Neural progenitor cell (in vitro differentiated cells): ENCODE measurements at regions not wholly inside any gene's neighbourhood (a gene's known extent, or its start where the extent isn't known, plus 50 kb on each side); places are given as distances from the start of the nearest gene placed in this dataset.

Source experiments
- DNase-seq: peaks from one replicate; pipeline ENCODE4 v3.0.0-alpha.2; 2016; ENCODE audit warnings: low spot score
- H2AFZ ChIP-seq: fragments of 200-600 bp; sonication (generic); replicated peaks from 2 replicates; pipeline ENCODE4 v1.6.1; 2016; ENCODE audit warnings: antibody characterized with exemption
- H3F3A ChIP-seq: fragments of 200-600 bp; sonication (generic); 2 replicates; pipeline ENCODE4 v1.6.1; 2016; ENCODE audit warnings: antibody characterized with exemption, low read depth
- H3K27ac ChIP-seq: fragments of 200-600 bp; sonication (generic); 2 replicates; pipeline ENCODE4 v1.5.1; 2016; ENCODE audit warnings: mild to moderate bottlenecking
- H3K27me3 ChIP-seq: fragments of 200-600 bp; sonication (generic); 2 replicates; pipeline ENCODE4 v1.6.1; 2016; ENCODE audit warnings: mild to moderate bottlenecking, moderate library complexity
- H3K36me3 ChIP-seq: fragments of 200-600 bp; sonication (generic); 2 replicates; pipeline ENCODE4 v1.5.1; 2016
- H3K4me1 ChIP-seq: fragments of 200-600 bp; sonication (generic); 2 replicates; pipeline ENCODE4 v1.6.1; 2016; ENCODE audit warnings: mixed run types
- H3K4me2 ChIP-seq: fragments of 200-600 bp; sonication (generic); 2 replicates; pipeline ENCODE4 v1.6.1; 2016
- H3K4me3 ChIP-seq: fragments of 200-600 bp; sonication (generic); 2 replicates; pipeline ENCODE4 v1.5.1; 2016
- H3K79me2 ChIP-seq: fragments of 200-600 bp; sonication (generic); 2 replicates; pipeline ENCODE4 v1.6.1; 2016; ENCODE audit warnings: low read depth
- H3K9ac ChIP-seq: fragments of 200-600 bp; sonication (generic); 2 replicates; pipeline ENCODE4 v1.6.1; 2016
- H3K9me3 ChIP-seq: fragments of 200-600 bp; sonication (generic); 2 replicates; pipeline ENCODE4 v1.5.1; 2016; ENCODE audit warnings: low read depth
- H4K20me1 ChIP-seq: fragments of 200-600 bp; sonication (generic); 2 replicates; pipeline ENCODE4 v1.6.1; 2016; ENCODE audit warnings: low read depth
- H3K27ac Mint-ChIP-seq: 3 replicates; pipeline ENCODE4 v1.8.0; 2021; ENCODE audit warnings: mixed read lengths
- H3K27me3 Mint-ChIP-seq: 2 replicates; pipeline ENCODE4 v1.8.0; 2022; ENCODE audit warnings: low read depth, mild to moderate bottlenecking, inconsistent platforms, moderate library complexity, mixed read lengths; ENCODE audit not compliant: insufficient read depth
- H3K36me3 Mint-ChIP-seq: 3 replicates; pipeline ENCODE4 v1.8.0; 2021; ENCODE audit warnings: mixed read lengths
- H3K4me1 Mint-ChIP-seq: 3 replicates; pipeline ENCODE4 v1.8.0; 2021; ENCODE audit warnings: mixed read lengths
- H3K4me3 Mint-ChIP-seq: 3 replicates; pipeline ENCODE4 v1.8.0; 2021; ENCODE audit warnings: mild to moderate bottlenecking, moderate library complexity, mixed read lengths
- H3K9me3 Mint-ChIP-seq: 3 replicates; pipeline ENCODE4 v1.8.0; 2020; ENCODE audit warnings: mixed read lengths
- CTCF ChIP-seq: fragments of 200-600 bp; sonication (generic); IDR thresholded peaks from 2 replicates; pipeline ENCODE4 v1.5.1; 2017; ENCODE audit warnings: antibody characterized with exemption, mild to moderate bottlenecking
- EZH2 ChIP-seq: fragments of 200-600 bp; sonication (generic); IDR thresholded peaks from 2 replicates; pipeline ENCODE4 v1.6.1; 2017; ENCODE audit warnings: antibody characterized with exemption, mild to moderate bottlenecking, moderate library complexity
- EZH2phosphoT487 ChIP-seq: fragments of 200-600 bp; sonication (generic); IDR thresholded peaks from 2 replicates; pipeline ENCODE4 v1.6.1; 2017; ENCODE audit warnings: antibody characterized with exemption

DNA sequence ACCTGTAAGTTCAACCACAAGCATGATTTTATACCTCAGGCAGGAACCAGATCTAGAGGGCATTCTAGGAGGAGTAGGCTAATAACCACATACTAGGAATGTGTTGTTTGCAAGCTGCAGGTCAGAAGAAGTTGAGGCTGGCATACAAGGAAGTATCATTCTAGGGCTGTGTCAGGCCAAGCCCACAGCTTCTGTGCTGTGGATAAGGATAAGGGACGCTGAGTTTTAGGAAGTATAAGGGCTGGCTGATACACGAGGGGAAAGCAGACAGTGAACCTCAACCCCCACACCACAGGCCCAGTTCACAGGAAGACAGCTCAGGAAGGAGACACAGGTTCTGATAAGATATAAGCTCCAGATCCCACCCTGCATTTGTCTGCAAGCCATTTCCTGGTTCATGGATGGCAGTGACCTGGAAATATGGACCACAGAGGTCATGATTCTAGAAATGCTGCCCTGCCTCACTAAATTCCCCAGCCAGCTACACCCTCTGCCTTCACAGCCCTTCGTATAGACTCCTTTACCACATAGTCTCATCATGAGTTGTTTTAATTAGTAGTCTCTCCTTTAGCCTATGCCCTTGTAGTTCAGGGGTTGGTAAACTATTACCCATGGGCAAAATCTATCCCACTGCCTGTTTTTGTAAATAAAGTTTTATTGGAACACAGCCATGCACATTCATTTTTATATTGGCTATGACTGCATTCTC, 260.7 kb downstream of the OPA1 start:
- peaks cover 23% of the 10 kb centered on the region for H3F3A ChIP-seq
- no peak overlapping the region for H3K4me3 Mint-ChIP-seq
- TF ChIP-seq EZH2phosphoT487 = no peak
- no peak for TF ChIP-seq CTCF
- no peak for TF ChIP-seq EZH2
- no peak for DNase-seq
- H3K9ac ChIP-seq = no peak overlapping the region
- peaks cover 30% of the 10 kb centered on the region for H3K4me1 Mint-ChIP-seq
- no peak overlapping the region for H3K27ac Mint-ChIP-seq
- H4K20me1 ChIP-seq = no peaks in the 10 kb centered on the region
- peaks cover 29% of the 10 kb centered on the region for H3K4me1 ChIP-seq
- peaks cover 10% of the 10 kb centered on the region for H3K9me3 Mint-ChIP-seq
- no peak overlapping the region for H3K4me3 ChIP-seq
- peaks cover 5% of the 10 kb centered on the region for H3K27me3 Mint-ChIP-seq
- H3K36me3 Mint-ChIP-seq = no peaks in the 10 kb centered on the region
- H3K79me2 ChIP-seq = no peaks in the 10 kb centered on the region
- no peak overlapping the region for H2AFZ ChIP-seq
- no peaks in the 10 kb centered on the region for H3K27me3 ChIP-seq
- no peaks in the 10 kb centered on the region for H3K36me3 ChIP-seq
- no peaks in the 10 kb centered on the region for H3K9me3 ChIP-seq
- no peak overlapping the region for H3K27ac ChIP-seq
- H3K4me2 ChIP-seq = no peak overlapping the region

GRCh38 chr3:193857996-193858395, 265.0 kb downstream of the OPA1 start:
- Histone ChIP-seq H4K20me1 (no peaks in the 10 kb centered on the region), H3K9ac (no peak overlapping the region), H3K4me2 (no peak overlapping the region), H3K27ac (no peak overlapping the region), H3K4me3 (no peak overlapping the region), H3K79me2 (no peaks in the 10 kb centered on the region), H3F3A (no peaks in the 10 kb centered on the region), H3K27me3 (no peaks in the 10 kb centered on the region), H3K9me3 (no peaks in the 10 kb centered on the region), H3K4me1 (peaks cover 4% of the 10 kb centered on the region), H3K36me3 (no peaks in the 10 kb centered on the region), H2AFZ (no peak overlapping the region)
- no peaks in the 10 kb centered on the region for H3K36me3 Mint-ChIP-seq
- peaks cover 6% of the 10 kb centered on the region for H3K27me3 Mint-ChIP-seq
- no peak for DNase-seq
- H3K9me3 Mint-ChIP-seq = peaks cover 7% of the 10 kb centered on the region
- no peak overlapping the region for H3K4me3 Mint-ChIP-seq
- no peak for TF ChIP-seq CTCF
- TF ChIP-seq EZH2phosphoT487 = no peak
- TF ChIP-seq EZH2 = no peak
- H3K27ac Mint-ChIP-seq = no peak overlapping the region
- peaks cover 6% of the 10 kb centered on the region for H3K4me1 Mint-ChIP-seq

GRCh38 chr3:193859195-193859594, 266.2 kb downstream of the OPA1 start:
- Histone ChIP-seq H3K79me2 (no peaks in the 10 kb centered on the region), H3K27me3 (no peaks in the 10 kb centered on the region), H3K4me1 (no peaks in the 10 kb centered on the region), H3K4me2 (no peak overlapping the region), H3K27ac (no peak overlapping the region), H4K20me1 (no peaks in the 10 kb centered on the region), H3K9me3 (no peaks in the 10 kb centered on the region), H3K36me3 (no peaks in the 10 kb centered on the region), H3K9ac (no peak overlapping the region), H3K4me3 (no peak overlapping the region), H3F3A (no peaks in the 10 kb centered on the region), H2AFZ (no peak overlapping the region)
- TF ChIP-seq EZH2phosphoT487 = no peak
- TF ChIP-seq CTCF = no peak
- TF ChIP-seq EZH2 = no peak
- DNase-seq = no peak
- Mint-ChIP-seq H3K9me3 (peaks cover 7% of the 10 kb centered on the region), H3K4me1 (no peaks in the 10 kb centered on the region), H3K36me3 (no peaks in the 10 kb centered on the region), H3K4me3 (no peak overlapping the region), H3K27ac (no peak overlapping the region), H3K27me3 (peaks cover 6% of the 10 kb centered on the region)
